Body of pancreas (tissue), 4 donors: ENCODE measurements at regions not wholly inside any gene's neighbourhood (a gene's known extent, or its start where the extent isn't known, plus 50 kb on each side); places are given as distances from the start of the nearest gene placed in this dataset.

Experiments used
- CTCF ChIP-seq, 7 experiments: fragments of 450-650 bp in 4 of 7; fragments of 200-600 bp in 3 of 7; sonication (generic) in 3 of 7; IDR thresholded peaks; one replicate each; pipeline ENCODE4 v1.5.1; 2016 to 2019; ENCODE audit warnings: antibody characterized with exemption in 7 of 7
- POLR2A ChIP-seq, 3 donors: fragments of 450-650 bp; IDR thresholded peaks; one replicate each; pipeline ENCODE4 v1.6.1; 2016; ENCODE audit warnings: antibody characterized with exemption in 3 of 3, mild to moderate bottlenecking in 2 of 3

- TF ChIP-seq CTCF (IDR thresholded peaks at IDR 0.05), result no peak
- TF ChIP-seq POLR2A (IDR thresholded peaks at IDR 0.05), result no peak
Observed at GRCh38 chr5:101534491-101535110, 631.5 kb upstream of the ST8SIA4 start.
